ENCODE measurements at regions not wholly inside any gene's neighbourhood (a gene's known extent, or its start where the extent isn't known, plus 50 kb on each side); places are given as distances from the start of the nearest gene placed in this dataset.
A peak's percentile ranks its signal among the peaks of the same experiment; 100 is the strongest.
"Not testable (repeated sequence)": the region's sequence is repeated elsewhere in the genome, so short reads cannot be mapped to it uniquely, and the experiment has no call there.

DNA sequence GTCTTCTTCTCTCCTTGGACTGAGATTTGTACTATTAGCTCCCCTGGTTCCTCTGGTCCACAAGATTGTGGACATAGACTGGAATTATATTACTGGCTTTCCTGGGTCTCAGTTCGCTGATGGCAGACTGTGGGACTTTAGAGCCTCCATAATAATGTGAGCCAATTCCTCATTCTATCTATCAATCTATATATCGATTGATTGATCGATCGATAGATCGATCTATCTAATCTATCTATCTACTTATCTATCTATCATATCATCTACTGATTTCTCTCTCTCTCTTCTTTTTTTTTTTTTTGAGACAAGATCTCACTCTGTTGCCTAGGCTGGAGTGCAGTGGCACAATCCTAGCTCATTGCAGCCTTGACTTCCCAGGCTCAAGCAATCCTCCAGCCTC is 51.5 kb upstream of the DDR1 start:
- no peak for DNase-seq (ENCODE audit: low spot score)

- DNase-seq (ENCODE audit: low spot score), result no peak
These were observed 53.9 kb upstream of the DDR1 start for GRCh38 chr6:30830438-30830837.

DNA sequence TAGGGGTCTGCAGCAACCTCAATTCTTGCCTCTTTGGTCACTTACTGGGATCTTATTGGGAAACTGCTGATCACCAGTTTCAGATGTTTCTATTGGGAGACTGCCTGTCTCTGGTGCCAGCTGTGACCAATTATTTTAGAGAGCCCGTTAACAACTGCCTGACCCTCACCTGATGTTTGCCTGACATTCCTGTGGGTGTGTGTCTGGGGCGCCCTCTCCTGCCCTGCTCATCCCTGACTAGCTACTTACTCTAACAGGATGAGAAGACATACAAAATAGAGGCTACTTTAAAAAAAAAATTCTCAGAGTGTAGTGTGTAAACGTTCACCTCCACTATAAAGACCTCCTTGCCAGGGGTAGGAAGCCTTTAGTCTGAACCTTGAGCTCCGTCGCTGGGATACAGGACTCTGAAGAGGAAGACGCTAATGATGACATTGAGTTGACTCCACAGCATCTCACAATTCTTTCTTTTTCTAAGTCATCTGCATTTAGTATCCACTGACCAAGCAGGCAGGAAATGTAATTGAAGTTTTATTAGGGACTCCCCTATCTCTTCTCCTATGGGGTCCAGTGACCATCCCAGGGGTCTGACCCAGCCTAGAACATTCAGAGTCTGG is 54.6 kb upstream of the DDR1 start:
- no peak for DNase-seq (ENCODE audit: low spot score)

DNA sequence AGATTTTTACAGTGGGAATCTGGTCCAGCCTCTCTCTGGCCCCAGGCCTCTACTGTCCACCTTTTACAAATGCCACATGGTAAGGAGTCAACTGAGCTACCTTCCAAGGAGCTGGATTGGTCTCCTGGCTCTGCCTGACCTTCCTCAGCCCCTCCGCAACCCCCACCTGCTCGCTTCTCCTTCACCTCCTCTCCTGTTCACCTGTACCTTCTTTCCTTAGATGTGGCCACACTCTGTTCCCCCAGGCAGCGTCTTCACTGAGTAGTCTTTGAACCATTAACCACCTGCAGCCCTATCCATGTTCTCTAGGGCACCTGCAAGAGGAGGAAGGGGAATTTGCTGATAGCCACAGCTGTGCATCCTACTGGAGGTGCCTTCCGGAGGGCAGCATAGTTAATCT is 55.3 kb upstream of the DDR1 start:
- no peak for DNase-seq (ENCODE audit: low spot score)

DNA sequence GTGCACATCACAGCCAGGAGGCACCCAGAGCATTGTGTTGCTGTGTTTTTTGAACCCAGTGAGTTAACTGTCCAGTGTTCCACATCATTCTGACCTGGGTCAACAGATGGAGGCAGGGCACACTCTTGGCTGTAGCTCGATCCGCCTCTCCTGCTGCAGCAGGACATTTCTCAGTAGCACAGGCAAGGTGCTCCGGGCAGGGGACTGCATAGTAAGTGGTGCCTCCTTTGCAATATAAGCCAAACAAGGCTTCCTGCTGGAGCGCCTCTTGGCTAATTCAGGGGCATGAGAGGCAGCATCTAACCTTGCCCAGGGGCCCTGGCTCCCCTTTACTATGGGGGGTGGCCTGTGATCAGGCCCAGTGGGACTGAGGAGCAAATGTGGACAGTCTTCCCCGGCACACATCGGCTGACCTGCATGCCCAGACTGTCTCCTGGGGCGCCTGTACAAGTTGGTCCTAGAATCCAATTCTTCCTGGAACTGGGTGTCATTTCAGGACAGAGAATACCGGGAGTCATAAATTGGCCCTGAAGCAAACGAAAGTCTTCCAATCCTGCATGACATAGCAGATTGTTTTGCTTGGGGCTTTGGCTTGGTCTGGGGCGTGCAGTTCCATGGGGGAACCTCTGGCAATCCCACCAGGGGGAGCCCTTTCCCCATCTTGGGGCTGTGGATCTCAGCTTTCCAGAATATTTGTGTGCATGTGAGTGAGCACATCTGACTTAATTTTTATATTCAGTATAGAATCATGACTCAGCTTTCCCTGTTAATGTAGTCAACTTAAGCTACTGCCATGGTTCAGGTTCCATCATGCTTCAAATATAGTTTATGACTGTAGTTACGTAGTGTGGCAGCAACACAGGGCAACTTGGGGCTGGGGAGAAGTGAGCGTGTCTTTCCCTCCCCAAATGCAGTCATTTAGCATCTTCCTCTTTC is 56.0 kb upstream of the DDR1 start:
- DNase-seq (ENCODE audit: low spot score), result peak; percentile 86

GRCh38 chr6:30826961-30827342 is 57.4 kb upstream of the DDR1 start:
- DNase-seq (ENCODE audit: low spot score), result no peak

DNA sequence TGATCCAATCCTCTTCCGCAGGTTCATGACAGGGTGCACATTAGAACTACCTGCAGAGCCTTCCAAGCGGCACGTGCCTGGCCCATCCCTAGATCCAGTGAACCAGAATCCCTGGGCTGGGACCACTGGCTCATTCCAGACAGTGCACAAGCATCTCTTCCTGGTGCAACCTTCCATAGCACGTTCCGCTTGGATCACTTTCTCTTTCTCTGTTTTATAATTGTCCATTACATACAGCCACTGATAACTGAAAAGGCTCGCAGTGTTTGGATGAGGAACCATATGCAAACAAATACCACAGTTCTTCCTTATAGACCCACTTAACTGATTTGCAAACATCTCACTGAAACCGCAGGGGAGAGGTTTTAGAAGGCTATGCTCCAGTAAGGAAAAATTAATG is 59.6 kb upstream of the DDR1 start:
- no peak for DNase-seq (ENCODE audit: low spot score)

GRCh38 chr6:30823534-30823865 is 60.8 kb upstream of the DDR1 start:
- DNase-seq (ENCODE audit: low spot score), result no peak

- peak; percentile 28 for DNase-seq (ENCODE audit: low spot score)
These were observed 62.2 kb upstream of the DDR1 start for GRCh38 chr6:30821862-30822784.

DNA sequence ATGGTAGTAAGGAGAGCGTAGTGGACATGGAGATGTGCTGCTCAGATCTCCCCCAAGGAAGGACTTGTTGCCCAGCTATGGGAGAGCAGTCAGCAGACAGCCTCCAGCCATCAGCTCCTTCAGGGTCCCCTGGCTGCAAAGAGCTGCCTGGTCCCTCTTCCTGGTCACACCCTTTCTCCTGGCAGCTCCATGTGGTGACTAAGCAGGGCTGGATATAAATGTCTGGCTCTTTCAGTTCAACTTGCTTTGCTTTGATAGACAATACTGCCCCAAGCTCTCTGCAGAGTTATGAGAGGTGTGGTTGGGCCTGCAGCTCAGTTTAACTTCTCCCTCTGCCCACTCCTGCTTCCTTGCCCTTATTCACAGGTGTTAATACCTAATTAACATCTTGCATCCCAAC is 64.1 kb upstream of the DDR1 start:
- DNase-seq (ENCODE audit: low spot score), result peak; percentile 65

- no peak for DNase-seq (ENCODE audit: low spot score)
These were observed 64.9 kb upstream of the DDR1 start for GRCh38 chr6:30819297-30819917.

DNA sequence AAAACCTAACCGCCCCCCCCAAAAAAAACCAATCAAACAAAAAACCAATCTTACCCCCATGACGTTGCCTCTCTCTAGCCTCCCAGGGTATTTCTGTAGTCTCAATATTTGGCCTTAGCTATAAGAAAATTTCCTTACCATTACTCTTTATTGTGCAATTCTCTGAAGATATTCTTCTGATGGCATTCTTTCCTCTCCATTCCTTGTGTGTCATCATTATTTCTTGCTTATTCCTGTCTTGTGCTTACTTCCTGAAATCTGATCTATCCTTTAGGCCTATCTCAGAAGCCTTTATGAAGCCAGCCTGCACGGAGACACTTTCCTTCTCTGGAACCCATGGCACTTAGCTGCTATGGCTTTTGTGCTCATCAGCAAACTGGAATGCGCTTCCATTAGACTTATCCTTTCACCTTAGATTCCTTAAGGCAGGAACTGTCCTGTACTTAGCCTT is 65.9 kb upstream of the DDR1 start:
- peak; percentile 49 for DNase-seq (ENCODE audit: low spot score)

DNA sequence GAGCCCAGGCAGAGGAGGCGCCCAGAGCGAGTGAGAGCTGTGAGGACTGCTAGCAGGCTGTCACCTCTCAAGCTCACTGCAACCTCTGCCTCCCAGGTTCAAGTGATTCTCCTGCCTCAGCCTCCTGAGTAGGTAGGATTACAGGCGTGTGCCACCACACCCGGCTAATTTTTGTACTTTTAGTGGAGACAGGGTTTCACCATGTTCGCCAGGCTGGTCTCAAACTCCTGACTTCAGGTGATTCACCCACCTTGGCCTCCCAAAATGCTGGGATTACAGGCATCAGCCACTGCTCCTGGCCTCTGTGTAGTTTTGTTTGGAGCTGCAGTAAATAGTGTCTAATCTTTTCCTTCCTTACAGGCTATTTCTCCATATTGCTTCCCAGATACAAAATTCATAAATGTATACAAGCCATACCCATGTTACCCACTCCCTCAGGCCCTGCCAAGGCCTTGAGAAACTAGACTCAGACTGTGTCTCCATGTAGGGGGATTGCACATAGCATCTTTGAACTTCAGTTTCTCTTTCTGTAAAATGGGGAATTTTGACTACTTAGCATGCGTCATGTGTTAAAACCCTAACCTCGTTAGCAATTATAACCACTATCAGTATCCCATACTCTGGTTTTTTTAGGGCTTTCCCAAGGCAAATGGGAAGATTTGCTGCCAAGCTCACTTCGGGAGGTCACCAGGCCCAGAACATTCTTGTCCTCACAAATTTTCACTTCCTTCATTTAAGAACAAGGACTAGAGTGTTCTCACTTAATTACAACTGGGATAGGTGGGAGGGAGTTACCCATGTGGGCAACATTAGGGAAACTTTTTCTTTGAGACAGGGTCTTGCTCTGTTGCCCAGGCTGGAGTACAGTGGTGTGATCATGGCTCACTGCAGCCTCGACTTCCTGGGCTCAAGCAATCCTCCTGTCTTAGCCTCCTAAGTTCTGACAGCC is 67.3 kb upstream of the DDR1 start:
- no peak for DNase-seq (ENCODE audit: low spot score)

DNA sequence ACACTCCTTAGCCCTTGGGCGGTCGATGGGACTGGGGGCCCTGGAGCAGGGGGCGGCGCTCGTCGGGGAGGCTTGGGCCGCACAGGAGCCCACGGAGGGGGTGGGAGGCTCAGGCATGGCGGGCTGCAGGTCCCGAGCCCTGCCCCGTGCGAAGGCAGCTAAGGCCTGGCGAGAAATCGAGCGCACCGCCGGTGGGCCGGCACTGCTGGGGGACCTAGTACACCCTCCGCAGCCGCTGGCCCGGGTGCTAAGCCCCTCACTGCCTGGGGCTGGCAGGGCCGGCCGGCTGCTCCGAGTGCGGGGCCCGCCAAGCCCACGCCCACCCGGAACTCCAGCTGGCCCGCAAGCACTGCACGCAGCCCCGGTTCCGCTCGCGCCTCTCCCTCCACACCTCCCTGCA is 68.0 kb upstream of the DDR1 start:
- not testable (repeated sequence) for DNase-seq (ENCODE audit: low spot score)

DNA sequence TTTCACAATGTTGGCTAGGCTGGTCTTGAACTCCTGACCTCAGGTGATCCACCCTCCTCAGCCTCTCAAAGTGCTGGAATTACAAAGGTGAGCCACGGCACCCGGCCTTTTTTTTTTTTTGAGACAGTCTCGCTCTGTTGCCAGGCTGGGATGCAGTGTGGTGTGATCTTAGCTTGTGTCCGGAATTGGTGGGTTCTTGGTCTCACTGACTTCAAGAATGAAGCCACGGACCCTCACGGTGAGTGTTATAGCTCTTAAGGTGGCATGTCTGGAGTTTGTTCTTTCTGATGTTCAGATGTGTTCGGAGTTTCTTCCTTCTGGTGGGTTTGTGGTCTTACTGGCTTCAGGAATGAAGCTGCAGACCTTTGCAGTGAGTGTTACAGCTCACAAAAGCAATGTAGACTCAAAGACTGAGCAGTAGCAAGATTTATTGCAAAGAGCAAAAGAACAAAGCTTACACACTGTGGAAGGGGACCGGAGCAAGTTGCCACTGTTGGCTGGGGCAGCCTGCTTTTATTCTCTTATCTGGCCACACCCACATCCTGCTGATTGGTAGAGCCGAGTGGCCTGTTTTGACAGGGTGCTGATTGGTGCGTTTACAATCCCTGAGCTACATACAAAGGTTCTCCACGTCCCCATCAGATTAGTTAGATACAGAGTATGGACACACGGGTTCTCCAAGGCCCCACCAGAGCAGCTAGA is 69.1 kb upstream of the DDR1 start:
- DNase-seq (ENCODE audit: low spot score), result not testable (repeated sequence)

DNA sequence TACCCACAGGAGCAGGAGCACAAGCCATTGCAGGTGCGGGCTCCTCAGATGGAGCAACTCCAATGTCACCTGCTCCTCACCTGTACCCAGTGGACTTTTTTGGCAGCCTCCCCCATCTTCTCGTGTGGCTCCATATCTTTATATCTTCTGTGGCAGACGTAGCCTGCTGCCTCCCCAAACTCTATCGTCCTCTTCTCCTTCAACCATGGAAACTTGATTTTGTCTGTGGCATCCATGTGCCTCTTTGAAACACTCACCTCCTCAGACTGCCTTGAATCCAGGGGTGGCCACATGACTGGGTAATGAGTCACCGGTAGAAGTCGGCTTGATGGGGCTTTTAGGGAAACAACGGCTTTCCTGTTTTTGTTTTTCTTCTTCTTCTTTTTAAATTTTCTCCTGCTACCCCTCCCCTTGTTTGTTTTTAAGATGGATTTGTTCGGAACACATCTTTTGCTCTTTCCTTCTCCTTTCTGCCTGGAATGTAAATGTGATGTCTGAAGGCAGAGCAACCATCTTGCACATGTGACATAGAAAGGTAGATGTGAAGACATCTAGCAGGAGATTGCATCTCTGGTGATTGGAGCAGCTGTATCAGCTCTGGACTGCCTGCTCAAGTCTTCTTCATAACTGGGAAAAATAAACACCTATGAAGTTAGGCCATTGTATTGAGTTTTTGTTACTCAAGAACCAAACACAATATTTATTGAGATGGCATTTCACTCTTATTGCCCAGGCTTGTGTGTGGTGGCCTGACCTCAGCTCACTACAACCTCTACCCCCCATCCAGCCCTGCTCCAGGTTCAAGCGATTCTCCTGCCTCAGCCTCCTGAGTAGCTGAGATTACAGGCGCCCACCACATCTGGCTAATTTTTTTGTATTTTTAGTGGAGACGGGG is 69.9 kb upstream of the DDR1 start:
- peak; percentile 77 for DNase-seq (ENCODE audit: low spot score)

GRCh38 chr6:30813631-30814145 is 69.3 kb upstream of the IER3 start:
- DNase-seq (ENCODE audit: low spot score), result no peak

GRCh38 chr6:30810813-30811339 is 66.5 kb upstream of the IER3 start:
- DNase-seq (ENCODE audit: low spot score), result no peak

- not testable (repeated sequence) for DNase-seq (ENCODE audit: low spot score)
These were observed 63.2 kb upstream of the IER3 start for GRCh38 chr6:30807566-30807965.
